Lung (tissue), 11 donors: ENCODE measurements at regions not wholly inside any gene's neighbourhood (a gene's known extent, or its start where the extent isn't known, plus 50 kb on each side); places are given as distances from the start of the nearest gene placed in this dataset.

ENCODE experiments used
- ATAC-seq: fragments of 200-7000 bp; cut with Tn5 transposase; one replicate; pipeline ENCODE4 v1.9.1; 2020; ENCODE audit warnings: moderate number of reproducible peaks; ENCODE audit not compliant: insufficient read depth, low FRiP score
- DNase-seq, 3 donors: peaks; one replicate each; pipeline ENCODE4 v3.0.0-alpha.2; 2013 to 2017
- H3K27ac ChIP-seq, 2 donors: one replicate each; pipeline ENCODE4 v1.5.1; 2013; ENCODE audit warnings: mild to moderate bottlenecking in 2 of 2, moderate library complexity in 2 of 2, control low read depth in 1 of 2, inconsistent platforms in 1 of 2, low read depth in 1 of 2, low read length in 1 of 2
- H3K27me3 ChIP-seq, 3 donors: one replicate each; pipeline ENCODE4 v1.5.1; 2013; ENCODE audit warnings: low read length in 2 of 3; ENCODE audit not compliant: control insufficient read depth in 3 of 3, insufficient read depth in 3 of 3
- H3K36me3 ChIP-seq, 4 donors: one replicate each; pipeline ENCODE4 v1.5.1; 2013; ENCODE audit warnings: low read length in 4 of 4, mild to moderate bottlenecking in 1 of 4, moderate library complexity in 1 of 4; ENCODE audit not compliant: control insufficient read depth in 4 of 4, insufficient read depth in 4 of 4
- H3K4me1 ChIP-seq, 5 donors: one replicate each; pipeline ENCODE4 v1.5.1; 2013; ENCODE audit warnings: low read length in 5 of 5, mild to moderate bottlenecking in 2 of 5, moderate library complexity in 1 of 5; ENCODE audit not compliant: control insufficient read depth in 5 of 5, insufficient read depth in 5 of 5
- H3K4me3 ChIP-seq: one replicate; pipeline ENCODE4 v1.5.1; 2013; ENCODE audit warnings: mild to moderate bottlenecking, control low read depth, moderate library complexity
- H3K9ac ChIP-seq, 2 donors: one replicate each; pipeline ENCODE4 v1.5.1; 2013; ENCODE audit warnings: low read length in 2 of 2, control low read depth in 1 of 2; ENCODE audit not compliant: insufficient read depth in 1 of 2
- H3K9me3 ChIP-seq, 4 donors: one replicate each; pipeline ENCODE4 v1.5.1; 2013; ENCODE audit warnings: low read length in 3 of 4, mild to moderate bottlenecking in 1 of 4, moderate library complexity in 1 of 4; ENCODE audit not compliant: control insufficient read depth in 4 of 4, insufficient read depth in 3 of 4
- WGBS, 2 donors: extraction: QIAGEN DNeasy Blood & Tissue Kit; methylation state at CpG; one replicate each; pipeline ENCODE4 v1.1.7; 2013; 5-methylcytosine and 5-hydroxymethylcytosine counted together
- TF ChIP-seq, protein P1 (sequence below): IDR thresholded peaks from 2 replicates; pipeline ENCODE4 v1.5.1; 2012; ENCODE audit warnings: mild to moderate bottlenecking; ENCODE audit errors: control extremely low read depth, extremely low read depth
- donor health status: control.
- donor health status: control.
- donor health status: Bipolar disorder and iron deficiency.
- donor health status: healthy.
- donor health status: DM: yes; HTN: yes; CAD: no.

DNA sequence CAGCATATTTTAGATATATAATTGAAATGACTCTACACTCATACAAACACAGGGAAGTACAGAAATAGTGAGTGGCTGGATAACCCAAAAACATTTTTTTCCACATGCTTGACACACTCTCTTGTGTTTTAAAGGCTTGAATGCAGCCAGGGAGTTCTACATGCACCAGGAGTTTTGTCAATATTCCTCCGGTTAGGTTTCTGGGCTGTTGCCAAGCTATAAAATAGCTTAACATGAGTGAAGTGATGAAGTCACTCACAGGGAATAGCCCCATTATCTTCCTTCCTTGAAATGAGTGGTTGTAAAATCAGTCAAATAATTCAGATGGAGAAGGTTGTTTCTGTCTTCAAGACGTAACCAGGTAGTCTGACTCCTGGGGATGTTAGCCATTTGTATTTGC lies 582.7 kb downstream of the SLC6A15 start:
- H3K9ac ChIP-seq, result no peak overlapping the region
- no peak for ATAC-seq
- no peaks in the 10 kb centered on the region for H3K9me3 ChIP-seq
- no peak overlapping the region for H3K27ac ChIP-seq
- no peaks in the 10 kb centered on the region for H3K36me3 ChIP-seq
- no peaks in the 10 kb centered on the region for H3K27me3 ChIP-seq
- TF ChIP-seq, protein P1, sequence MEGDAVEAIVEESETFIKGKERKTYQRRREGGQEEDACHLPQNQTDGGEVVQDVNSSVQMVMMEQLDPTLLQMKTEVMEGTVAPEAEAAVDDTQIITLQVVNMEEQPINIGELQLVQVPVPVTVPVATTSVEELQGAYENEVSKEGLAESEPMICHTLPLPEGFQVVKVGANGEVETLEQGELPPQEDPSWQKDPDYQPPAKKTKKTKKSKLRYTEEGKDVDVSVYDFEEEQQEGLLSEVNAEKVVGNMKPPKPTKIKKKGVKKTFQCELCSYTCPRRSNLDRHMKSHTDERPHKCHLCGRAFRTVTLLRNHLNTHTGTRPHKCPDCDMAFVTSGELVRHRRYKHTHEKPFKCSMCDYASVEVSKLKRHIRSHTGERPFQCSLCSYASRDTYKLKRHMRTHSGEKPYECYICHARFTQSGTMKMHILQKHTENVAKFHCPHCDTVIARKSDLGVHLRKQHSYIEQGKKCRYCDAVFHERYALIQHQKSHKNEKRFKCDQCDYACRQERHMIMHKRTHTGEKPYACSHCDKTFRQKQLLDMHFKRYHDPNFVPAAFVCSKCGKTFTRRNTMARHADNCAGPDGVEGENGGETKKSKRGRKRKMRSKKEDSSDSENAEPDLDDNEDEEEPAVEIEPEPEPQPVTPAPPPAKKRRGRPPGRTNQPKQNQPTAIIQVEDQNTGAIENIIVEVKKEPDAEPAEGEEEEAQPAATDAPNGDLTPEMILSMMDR, result no peak
- DNase-seq, result peak in 2 of 3 donors; percentile 6 to 22
- no peak overlapping the region for H3K4me3 ChIP-seq
- 59 to 65% methylated on average over 2 of the region's 2 CpGs for WGBS, 2 donors
- H3K4me1 ChIP-seq, result no peaks in the 10 kb centered on the region

DNA sequence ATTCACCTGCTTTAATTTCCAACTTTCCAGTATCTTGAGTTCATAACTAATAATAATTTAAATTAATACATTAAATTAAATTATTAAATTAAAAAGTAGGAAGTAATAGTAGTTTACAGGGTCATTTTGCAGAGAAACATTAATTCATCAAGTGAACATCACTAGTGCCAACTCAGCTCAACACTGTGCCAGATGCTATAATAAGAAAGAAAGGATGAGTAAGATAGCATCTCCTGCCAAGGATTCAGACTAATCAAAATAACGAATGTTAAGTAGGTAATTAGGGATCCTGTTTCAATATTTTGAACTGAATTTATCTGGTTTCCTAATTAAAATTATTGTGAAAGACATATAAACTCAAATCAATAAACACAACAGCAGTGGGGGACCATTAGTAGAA lies 596.7 kb downstream of the SLC6A15 start:
- peaks cover 0 to 4% (median 0%) of the 10 kb centered on the region in 5 donors for H3K4me1 ChIP-seq
- 58 to 61% methylated on average over 1 of the region's 1 CpG for WGBS, 2 donors
- ATAC-seq (no peak), DNase-seq (no peak)
- H3K9me3 ChIP-seq, result no peaks in the 10 kb centered on the region
- no peak overlapping the region for H3K4me3 ChIP-seq
- no peaks in the 10 kb centered on the region for H3K27me3 ChIP-seq
- H3K27ac ChIP-seq, result no peak overlapping the region
- no peaks in the 10 kb centered on the region for H3K36me3 ChIP-seq
- TF ChIP-seq, protein P1, result no peak
- no peak overlapping the region for H3K9ac ChIP-seq

DNA sequence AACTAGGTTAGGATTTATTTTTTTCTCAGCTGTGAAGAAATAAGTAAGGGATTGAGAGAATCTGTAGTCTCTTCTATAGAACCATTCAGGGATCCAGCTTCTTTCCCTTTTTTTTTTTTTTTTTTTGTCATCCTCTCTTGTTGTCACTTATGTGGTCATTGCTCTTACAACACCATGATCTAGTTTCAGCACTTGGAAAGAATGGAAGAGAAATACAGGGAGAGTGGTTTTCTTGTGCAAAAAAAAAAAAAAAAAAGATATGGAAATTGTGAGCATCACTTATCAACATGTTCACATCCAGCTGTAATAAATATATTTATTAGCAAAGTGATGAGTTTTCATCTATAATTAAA lies 599.3 kb downstream of the SLC6A15 start:
- Histone ChIP-seq H3K27ac (no peak overlapping the region), H3K9ac (no peak overlapping the region), H3K9me3 (no peaks in the 10 kb centered on the region), H3K4me1 (peaks cover 0 to 4% (median 0%) of the 10 kb centered on the region in 5 donors), H3K27me3 (no peaks in the 10 kb centered on the region), H3K4me3 (no peak overlapping the region), H3K36me3 (no peaks in the 10 kb centered on the region)
- no peak for DNase-seq
- no peak for ATAC-seq
- TF ChIP-seq, protein P1, result no peak

DNA sequence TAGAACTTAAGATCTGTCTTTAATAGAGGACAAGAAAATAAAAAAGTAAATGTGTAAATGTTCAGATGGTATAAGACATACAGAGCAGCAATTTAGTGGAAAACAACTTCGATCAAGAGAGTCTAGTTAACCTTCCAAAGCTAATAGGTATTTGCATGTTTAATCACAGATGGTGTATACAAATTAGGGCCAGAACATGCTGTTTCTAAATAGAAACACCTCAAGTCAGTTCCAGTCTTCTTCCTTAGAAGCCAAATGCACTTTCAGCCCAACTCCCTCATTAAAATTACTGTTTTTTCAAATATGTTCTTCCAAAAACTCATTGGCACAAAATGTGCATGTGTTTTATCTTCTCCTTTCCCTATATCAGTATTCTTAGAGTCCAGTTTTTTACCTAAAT lies 604.4 kb downstream of the SLC6A15 start:
- whole genome bisulfite sequencing, 2 donors, result 91 to 92% methylated on average over 1 of the region's 1 CpG

More for the DNA sequence above, 604.4 kb downstream of the SLC6A15 start:
- TF ChIP-seq, protein P1, result no peak
- no peak for DNase-seq
- ATAC-seq, result no peak
- Histone ChIP-seq H3K27ac (no peak overlapping the region), H3K4me3 (no peak overlapping the region), H3K27me3 (no peaks in the 10 kb centered on the region), H3K4me1 (peaks cover 0 to 6% (median 0%) of the 10 kb centered on the region in 5 donors), H3K9ac (no peak overlapping the region), H3K36me3 (no peaks in the 10 kb centered on the region), H3K9me3 (no peaks in the 10 kb centered on the region)
